Upper lobe of left lung (tissue), 6 donors: ENCODE measurements at regions not wholly inside any gene's neighbourhood (a gene's known extent, or its start where the extent isn't known, plus 50 kb on each side); places are given as distances from the start of the nearest gene placed in this dataset.

Source experiments
- ATAC-seq, 2 donors: fragments of 200-7000 bp; cut with Tn5 transposase; one replicate each; pipeline ENCODE4 v1.9.1; 2022; ENCODE audit warnings: mild to moderate bottlenecking in 2 of 2, moderate library complexity in 2 of 2; ENCODE audit not compliant: low FRiP score in 2 of 2
- DNase-seq, 2 donors: peaks; one replicate each; pipeline ENCODE4 v3.0.0-alpha.2; 2019 to 2020
- H3K27ac ChIP-seq, 4 donors: fragments of 200-600 bp; sonication (generic); one replicate each; pipeline ENCODE4 v1.5.1; 2016 to 2019
- H3K27me3 ChIP-seq, 4 donors: fragments of 200-600 bp; sonication (generic); one replicate each; pipeline ENCODE4 v1.5.1; 2017 to 2019
- H3K36me3 ChIP-seq, 4 donors: fragments of 200-600 bp; sonication (generic); one replicate each; pipeline ENCODE4 v1.5.1; 2016 to 2019
- H3K4me1 ChIP-seq, 4 donors: fragments of 200-600 bp; sonication (generic); one replicate each; pipeline ENCODE4 v1.5.1; 2018 to 2019
- H3K4me3 ChIP-seq, 4 donors: fragments of 200-600 bp; sonication (generic); one replicate each; pipeline ENCODE4 v1.5.1; 2017 to 2019; ENCODE audit warnings: mild to moderate bottlenecking in 2 of 4, moderate library complexity in 1 of 4
- H3K9me3 ChIP-seq, 4 donors: fragments of 200-600 bp; sonication (generic); one replicate each; pipeline ENCODE4 v1.5.1; 2018 to 2019
- EP300 ChIP-seq, 4 donors: sonication (generic); formaldehyde crosslinking; IDR thresholded peaks; one replicate each; pipeline ENCODE4 v1.5.1; 2017; ENCODE audit warnings: antibody characterized with exemption in 4 of 4, control low read depth in 2 of 4
- POLR2A ChIP-seq, 4 donors: fragments of 450-650 bp; IDR thresholded peaks; one replicate each; pipeline ENCODE4 v1.5.1; 2016 to 2017; ENCODE audit warnings: antibody characterized with exemption in 4 of 4, mild to moderate bottlenecking in 2 of 4
- POLR2AphosphoS5 ChIP-seq, 2 donors: sonication (generic); formaldehyde crosslinking; IDR thresholded peaks; one replicate each; pipeline ENCODE4 v1.5.1; 2017; ENCODE audit warnings: antibody characterized with exemption in 2 of 2
- WGBS, 2 donors: methylation state at CpG; one replicate each; pipeline ENCODE4 v1.1.5; 2017 to 2018; 5-methylcytosine and 5-hydroxymethylcytosine counted together
- TF ChIP-seq, protein P1 (sequence below), 6 experiments: fragments of 450-650 bp in 4 of 6; fragments of 200-600 bp in 2 of 6; sonication (generic) in 2 of 6; IDR thresholded peaks; one replicate each; pipeline ENCODE4 v1.5.1; 2016 to 2019; ENCODE audit warnings: antibody characterized with exemption in 6 of 6
- donor health status: DM: no; HTN: no; CAD: no; lungs with moderate emphysema.
- donor health status: DM: no; HTN: yes; CAD: no; lungs with severe emphysema.

GRCh38 chr10:57142925-57143576 is 782.0 kb upstream of the ZWINT start:
- H3K4me1 ChIP-seq, result no peaks in the 10 kb centered on the region
- 50 to 52% methylated on average over 7 of the region's 7 CpGs for WGBS, 2 donors
- no peak overlapping the region for H3K4me3 ChIP-seq
- H3K27me3 ChIP-seq, result no peaks in the 10 kb centered on the region
- no peak overlapping the region for H3K27ac ChIP-seq
- no peaks in the 10 kb centered on the region for H3K36me3 ChIP-seq
- H3K9me3 ChIP-seq, result no peaks in the 10 kb centered on the region
- DNase-seq, result no peak
- TF ChIP-seq POLR2AphosphoS5 (IDR thresholded peaks at IDR 0.05), result no peak
- TF ChIP-seq EP300 (IDR thresholded peaks at IDR 0.05), result no peak
- TF ChIP-seq, protein P1, sequence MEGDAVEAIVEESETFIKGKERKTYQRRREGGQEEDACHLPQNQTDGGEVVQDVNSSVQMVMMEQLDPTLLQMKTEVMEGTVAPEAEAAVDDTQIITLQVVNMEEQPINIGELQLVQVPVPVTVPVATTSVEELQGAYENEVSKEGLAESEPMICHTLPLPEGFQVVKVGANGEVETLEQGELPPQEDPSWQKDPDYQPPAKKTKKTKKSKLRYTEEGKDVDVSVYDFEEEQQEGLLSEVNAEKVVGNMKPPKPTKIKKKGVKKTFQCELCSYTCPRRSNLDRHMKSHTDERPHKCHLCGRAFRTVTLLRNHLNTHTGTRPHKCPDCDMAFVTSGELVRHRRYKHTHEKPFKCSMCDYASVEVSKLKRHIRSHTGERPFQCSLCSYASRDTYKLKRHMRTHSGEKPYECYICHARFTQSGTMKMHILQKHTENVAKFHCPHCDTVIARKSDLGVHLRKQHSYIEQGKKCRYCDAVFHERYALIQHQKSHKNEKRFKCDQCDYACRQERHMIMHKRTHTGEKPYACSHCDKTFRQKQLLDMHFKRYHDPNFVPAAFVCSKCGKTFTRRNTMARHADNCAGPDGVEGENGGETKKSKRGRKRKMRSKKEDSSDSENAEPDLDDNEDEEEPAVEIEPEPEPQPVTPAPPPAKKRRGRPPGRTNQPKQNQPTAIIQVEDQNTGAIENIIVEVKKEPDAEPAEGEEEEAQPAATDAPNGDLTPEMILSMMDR (IDR thresholded peaks at IDR 0.05), result no peak
- no peak for TF ChIP-seq POLR2A (IDR thresholded peaks at IDR 0.05)
- no peak for ATAC-seq

DNA sequence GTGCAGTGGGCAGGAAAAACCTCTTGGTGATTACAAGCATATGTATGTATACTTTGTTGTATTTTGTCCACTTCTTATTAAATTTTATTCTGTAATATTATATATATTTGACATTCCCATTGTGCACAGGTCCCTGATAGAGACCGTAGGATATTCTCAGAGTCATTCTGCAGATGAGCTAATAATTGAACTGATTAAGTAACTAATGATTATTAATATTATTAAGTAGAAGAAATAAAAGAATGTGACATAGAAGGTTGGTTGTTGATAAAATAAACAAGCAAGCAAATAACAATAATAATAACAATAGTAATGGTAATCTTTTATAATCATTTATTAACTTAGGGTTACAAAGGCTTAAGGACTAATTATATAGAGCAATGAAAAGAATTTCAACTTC is 780.6 kb upstream of the ZWINT start:
- Histone ChIP-seq H3K36me3 (no peaks in the 10 kb centered on the region), H3K4me3 (no peak overlapping the region), H3K9me3 (no peaks in the 10 kb centered on the region), H3K27me3 (no peaks in the 10 kb centered on the region), H3K27ac (no peak overlapping the region), H3K4me1 (no peaks in the 10 kb centered on the region)
- WGBS, 2 donors, result 88 to 91% methylated on average over 1 of the region's 1 CpG
- ATAC-seq (no peak), DNase-seq (no peak)
- TF ChIP-seq POLR2AphosphoS5 (IDR thresholded peaks at IDR 0.05), result no peak
- TF ChIP-seq, protein P1 (IDR thresholded peaks at IDR 0.05), result no peak

DNA sequence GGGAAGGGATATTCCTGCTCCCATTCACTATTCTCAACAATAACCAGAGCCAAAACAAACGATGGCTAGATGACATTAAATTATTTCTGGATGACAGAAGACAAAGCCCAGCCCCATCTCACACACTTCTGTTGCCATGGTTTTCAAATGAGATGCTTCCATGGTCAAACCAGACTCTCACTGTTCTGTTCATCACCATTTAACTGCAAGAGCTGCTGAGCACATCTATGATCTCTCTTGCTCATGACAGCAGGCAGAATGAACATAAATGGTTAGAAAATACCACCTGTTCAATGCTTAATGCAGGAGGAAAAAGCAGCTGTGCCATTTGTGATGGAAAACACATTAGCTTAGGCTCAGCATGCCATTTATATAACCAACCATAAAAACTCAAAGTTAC is 758.6 kb upstream of the ZWINT start:
- no peaks in the 10 kb centered on the region for H3K27me3 ChIP-seq
- WGBS, 2 donors, result 44 to 52% methylated on average over 1 of the region's 1 CpG

DNA sequence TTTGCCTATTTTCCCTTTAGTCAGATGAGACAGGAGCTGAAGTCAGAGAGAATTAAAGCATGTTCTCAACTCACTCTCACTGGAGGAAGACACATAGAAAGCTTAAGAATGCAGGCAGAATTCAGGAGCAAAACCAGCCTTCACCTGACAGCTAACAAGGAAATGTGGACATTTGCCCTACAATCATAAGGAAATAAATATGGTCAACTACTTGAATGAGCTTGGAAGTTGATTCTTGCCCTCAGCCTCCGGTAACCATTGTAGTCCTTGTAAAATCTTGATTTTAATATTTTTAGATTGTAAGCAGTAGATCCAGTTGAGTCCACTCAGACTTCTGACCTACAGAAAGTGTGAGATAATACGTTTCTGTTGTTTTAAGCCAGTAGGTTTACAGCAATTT is 752.5 kb upstream of the ZWINT start:
- WGBS, 2 donors, result 57 to 71% methylated on average over 2 of the region's 2 CpGs
- TF ChIP-seq POLR2AphosphoS5 (IDR thresholded peaks at IDR 0.05) (no peak), EP300 (IDR thresholded peaks at IDR 0.05) (no peak), POLR2A (IDR thresholded peaks at IDR 0.05) (no peak)
- TF ChIP-seq, protein P1 (IDR thresholded peaks at IDR 0.05), result no peak

More for the DNA sequence above, 758.6 kb upstream of the ZWINT start:
- Histone ChIP-seq H3K27ac (no peak overlapping the region), H3K4me1 (no peaks in the 10 kb centered on the region), H3K36me3 (no peaks in the 10 kb centered on the region), H3K4me3 (no peak overlapping the region), H3K9me3 (no peaks in the 10 kb centered on the region)
- no peak for TF ChIP-seq POLR2A (IDR thresholded peaks at IDR 0.05)
- TF ChIP-seq, protein P1 (IDR thresholded peaks at IDR 0.05), result no peak
- no peak for TF ChIP-seq EP300 (IDR thresholded peaks at IDR 0.05)
- no peak for TF ChIP-seq POLR2AphosphoS5 (IDR thresholded peaks at IDR 0.05)
- ATAC-seq (no peak), DNase-seq (no peak)

GRCh38 chr10:57102236-57102635 is 741.2 kb upstream of the ZWINT start:
- 8 to 14% methylated on average over 1 of the region's 1 CpG for WGBS, 2 donors

More for the DNA sequence above, 752.5 kb upstream of the ZWINT start:
- Histone ChIP-seq H3K4me3 (no peak overlapping the region), H3K27ac (no peak overlapping the region), H3K36me3 (no peaks in the 10 kb centered on the region), H3K9me3 (no peaks in the 10 kb centered on the region), H3K4me1 (no peaks in the 10 kb centered on the region), H3K27me3 (no peaks in the 10 kb centered on the region)
- no peak for ATAC-seq
- DNase-seq, result no peak

More at GRCh38 chr10:57102236-57102635, 741.2 kb upstream of the ZWINT start:
- Histone ChIP-seq H3K4me3 (no peak overlapping the region), H3K27me3 (no peaks in the 10 kb centered on the region), H3K4me1 (no peaks in the 10 kb centered on the region), H3K36me3 (no peaks in the 10 kb centered on the region), H3K27ac (no peak overlapping the region), H3K9me3 (no peaks in the 10 kb centered on the region)
- no peak for TF ChIP-seq POLR2A (IDR thresholded peaks at IDR 0.05)
- no peak for TF ChIP-seq POLR2AphosphoS5 (IDR thresholded peaks at IDR 0.05)
- no peak for TF ChIP-seq EP300 (IDR thresholded peaks at IDR 0.05)
- TF ChIP-seq, protein P1 (IDR thresholded peaks at IDR 0.05), result no peak
- DNase-seq (no peak), ATAC-seq (no peak)
